ENCODE measurements at regions not wholly inside any gene's neighbourhood (a gene's known extent, or its start where the extent isn't known, plus 50 kb on each side); places are given as distances from the start of the nearest gene placed in this dataset.

DNA sequence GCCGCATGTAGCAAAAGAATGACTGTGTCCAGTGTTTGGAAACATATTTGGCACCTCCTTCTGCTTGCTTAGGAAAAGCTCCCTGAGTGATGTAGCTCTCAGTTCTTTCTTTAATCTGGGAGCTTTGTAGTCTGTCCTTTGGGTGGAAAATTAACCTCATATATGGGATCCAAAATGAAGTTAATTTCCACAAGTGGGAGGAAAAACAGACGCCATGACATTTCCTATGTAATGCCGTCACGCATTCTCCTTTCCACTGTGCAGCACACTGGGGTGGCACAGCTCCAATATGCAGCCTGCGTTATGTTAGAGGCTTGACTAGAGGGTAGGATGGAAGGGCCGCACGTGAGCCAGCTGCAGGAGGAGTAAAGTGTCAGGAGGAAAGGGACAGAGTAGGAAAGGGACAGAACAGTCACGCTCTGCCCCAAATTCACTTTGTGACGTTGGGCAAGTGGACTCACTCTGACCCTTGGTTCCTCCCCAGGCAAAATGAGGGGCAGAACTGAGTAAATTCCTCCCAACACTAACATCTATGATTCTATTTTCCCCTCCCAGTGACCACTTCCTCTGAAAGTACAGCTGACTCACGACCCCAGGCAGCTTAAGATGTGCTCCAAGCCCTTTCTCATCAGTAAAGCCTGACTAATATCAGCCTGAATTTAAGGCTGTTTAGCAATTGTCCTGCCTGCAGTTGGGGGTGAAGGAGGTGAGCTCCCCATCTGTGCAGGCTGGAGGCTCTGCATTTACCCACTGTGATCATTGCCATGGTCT, 176.5 kb upstream of the PFN2 start:
- TF ChIP-seq SUZ12 (IDR thresholded peaks at IDR 0.05; ENCODE audit: unreplicated experiment), result no peak
- no peak for TF ChIP-seq ATF3 (IDR thresholded peaks at IDR 0.05; ENCODE audit: borderline replicate concordance, extremely low read depth, low read depth, low read length)
- no peak for TF ChIP-seq SIN3A (IDR thresholded peaks at IDR 0.05; ENCODE audit: low read depth, low read length)
- TF ChIP-seq USF1 (IDR thresholded peaks at IDR 0.05; ENCODE audit: borderline replicate concordance, extremely low read length, insufficient read depth, low read depth, low read length), result no peak
- TF ChIP-seq, protein P1, sequence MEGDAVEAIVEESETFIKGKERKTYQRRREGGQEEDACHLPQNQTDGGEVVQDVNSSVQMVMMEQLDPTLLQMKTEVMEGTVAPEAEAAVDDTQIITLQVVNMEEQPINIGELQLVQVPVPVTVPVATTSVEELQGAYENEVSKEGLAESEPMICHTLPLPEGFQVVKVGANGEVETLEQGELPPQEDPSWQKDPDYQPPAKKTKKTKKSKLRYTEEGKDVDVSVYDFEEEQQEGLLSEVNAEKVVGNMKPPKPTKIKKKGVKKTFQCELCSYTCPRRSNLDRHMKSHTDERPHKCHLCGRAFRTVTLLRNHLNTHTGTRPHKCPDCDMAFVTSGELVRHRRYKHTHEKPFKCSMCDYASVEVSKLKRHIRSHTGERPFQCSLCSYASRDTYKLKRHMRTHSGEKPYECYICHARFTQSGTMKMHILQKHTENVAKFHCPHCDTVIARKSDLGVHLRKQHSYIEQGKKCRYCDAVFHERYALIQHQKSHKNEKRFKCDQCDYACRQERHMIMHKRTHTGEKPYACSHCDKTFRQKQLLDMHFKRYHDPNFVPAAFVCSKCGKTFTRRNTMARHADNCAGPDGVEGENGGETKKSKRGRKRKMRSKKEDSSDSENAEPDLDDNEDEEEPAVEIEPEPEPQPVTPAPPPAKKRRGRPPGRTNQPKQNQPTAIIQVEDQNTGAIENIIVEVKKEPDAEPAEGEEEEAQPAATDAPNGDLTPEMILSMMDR (IDR thresholded peaks at IDR 0.05 in 2 of 3, conservative IDR thresholded peaks at IDR 0.05 in 1 of 3; ENCODE audit: control insufficient read depth in 2 of 3, extremely low read depth in 1 of 3, insufficient read depth in 1 of 3, low read depth in 3 of 3, low read length in 3 of 3), result no peak
- no peak for TF ChIP-seq ATF2 (IDR thresholded peaks at IDR 0.05; ENCODE audit: low read length)
- TF ChIP-seq CEBPB (IDR thresholded peaks at IDR 0.05; ENCODE audit: borderline replicate concordance in 1 of 2, low read depth in 2 of 2, low read length in 2 of 2), result no peak
